PC-3 (cell line): ENCODE measurements at regions not wholly inside any gene's neighbourhood (a gene's known extent, or its start where the extent isn't known, plus 50 kb on each side); places are given as distances from the start of the nearest gene placed in this dataset.

Experiments used
- EZH2 ChIP-seq: fragments of 300-600 bp; sonication (generic); IDR thresholded peaks from one replicate; pipeline ENCODE4 v1.6.1; 2017; ENCODE audit warnings: antibody characterized with exemption, mild to moderate bottlenecking, low read length; ENCODE audit not compliant: unreplicated experiment
- EZH2phosphoT487 ChIP-seq: fragments of 300-600 bp; sonication (generic); IDR thresholded peaks from 2 replicates; pipeline ENCODE4 v1.6.1; 2018; ENCODE audit warnings: mild to moderate bottlenecking, antibody characterized with exemption, low read length, borderline replicate concordance
- TF ChIP-seq, protein P1 (sequence below): fragments of 300-600 bp; sonication (generic); conservative IDR thresholded peaks from 2 replicates; pipeline ENCODE4 v1.5.1; 2017; ENCODE audit warnings: antibody characterized with exemption, low read depth, mild to moderate bottlenecking, low read length

DNA sequence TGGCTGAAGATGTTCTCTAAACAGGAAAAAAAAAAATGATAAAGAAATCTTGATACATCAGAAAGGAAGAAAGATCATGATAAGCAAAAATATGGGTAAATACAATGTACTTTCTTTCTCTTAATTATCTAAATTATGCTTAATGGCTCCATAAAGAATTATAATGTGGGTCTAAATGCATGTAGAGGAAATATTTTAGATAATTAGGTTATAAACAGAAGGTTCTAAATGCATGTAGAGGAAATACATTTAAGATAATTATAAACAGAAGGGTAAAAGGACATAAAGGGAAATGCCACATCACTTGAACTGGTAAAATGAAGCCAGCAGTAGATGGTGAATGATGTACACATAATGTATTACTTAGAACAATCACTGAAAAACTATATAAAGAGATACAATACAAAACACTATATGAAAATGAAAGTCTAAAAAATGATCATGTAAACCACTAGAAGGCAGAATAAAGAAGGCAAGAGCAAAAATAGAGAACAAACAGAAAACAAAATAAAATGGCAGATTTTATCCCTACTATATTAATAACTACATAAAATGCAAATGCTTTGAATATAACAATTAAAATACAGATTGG, 308.4 kb upstream of the CDH2 start:
- TF ChIP-seq, protein P1, sequence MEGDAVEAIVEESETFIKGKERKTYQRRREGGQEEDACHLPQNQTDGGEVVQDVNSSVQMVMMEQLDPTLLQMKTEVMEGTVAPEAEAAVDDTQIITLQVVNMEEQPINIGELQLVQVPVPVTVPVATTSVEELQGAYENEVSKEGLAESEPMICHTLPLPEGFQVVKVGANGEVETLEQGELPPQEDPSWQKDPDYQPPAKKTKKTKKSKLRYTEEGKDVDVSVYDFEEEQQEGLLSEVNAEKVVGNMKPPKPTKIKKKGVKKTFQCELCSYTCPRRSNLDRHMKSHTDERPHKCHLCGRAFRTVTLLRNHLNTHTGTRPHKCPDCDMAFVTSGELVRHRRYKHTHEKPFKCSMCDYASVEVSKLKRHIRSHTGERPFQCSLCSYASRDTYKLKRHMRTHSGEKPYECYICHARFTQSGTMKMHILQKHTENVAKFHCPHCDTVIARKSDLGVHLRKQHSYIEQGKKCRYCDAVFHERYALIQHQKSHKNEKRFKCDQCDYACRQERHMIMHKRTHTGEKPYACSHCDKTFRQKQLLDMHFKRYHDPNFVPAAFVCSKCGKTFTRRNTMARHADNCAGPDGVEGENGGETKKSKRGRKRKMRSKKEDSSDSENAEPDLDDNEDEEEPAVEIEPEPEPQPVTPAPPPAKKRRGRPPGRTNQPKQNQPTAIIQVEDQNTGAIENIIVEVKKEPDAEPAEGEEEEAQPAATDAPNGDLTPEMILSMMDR: no peak
- TF ChIP-seq EZH2 (no peak), EZH2phosphoT487 (no peak)
